ENCODE measurements at regions not wholly inside any gene's neighbourhood (a gene's known extent, or its start where the extent isn't known, plus 50 kb on each side); places are given as distances from the start of the nearest gene placed in this dataset.

DNA sequence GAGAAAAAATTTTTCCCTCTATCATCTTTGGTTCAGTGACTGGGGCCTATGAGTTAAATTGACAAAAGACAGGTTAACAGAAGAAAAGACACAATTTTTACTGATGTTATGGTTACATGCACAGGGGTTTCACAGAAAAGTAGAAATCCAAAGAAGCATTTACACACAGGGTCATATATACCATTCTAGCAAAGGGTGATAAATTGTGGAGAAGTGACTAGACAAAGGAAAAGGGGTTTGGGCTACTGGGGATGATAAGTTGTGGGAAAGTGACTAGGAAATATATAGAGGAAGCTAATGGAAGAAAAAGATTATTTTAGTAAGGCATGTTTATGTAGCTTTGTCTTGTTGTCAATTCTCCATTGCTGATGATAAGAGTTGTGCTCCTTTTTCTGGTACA lies 276.7 kb upstream of the JARID2 start:
- TF ChIP-seq CTCF (IDR thresholded peaks at IDR 0.05) (no peak), POLR2A (IDR thresholded peaks at IDR 0.05) (no peak)
